Esophagus squamous epithelium (tissue), 4 donors: ENCODE measurements at regions not wholly inside any gene's neighbourhood (a gene's known extent, or its start where the extent isn't known, plus 50 kb on each side); places are given as distances from the start of the nearest gene placed in this dataset.

ENCODE experiments used
- CTCF ChIP-seq, 6 experiments: fragments of 450-650 bp in 4 of 6; fragments of 200-600 bp in 2 of 6; sonication (generic) in 2 of 6; IDR thresholded peaks; one replicate each; pipeline ENCODE4 v1.5.1; 2016 to 2019; ENCODE audit warnings: antibody characterized with exemption in 6 of 6, mild to moderate bottlenecking in 4 of 6, moderate library complexity in 4 of 6
- POLR2A ChIP-seq, 4 donors: fragments of 450-650 bp; IDR thresholded peaks; one replicate each; pipeline ENCODE4 v1.6.1; 2017; ENCODE audit warnings: antibody characterized with exemption in 4 of 4, mild to moderate bottlenecking in 4 of 4, moderate library complexity in 3 of 4

- TF ChIP-seq CTCF (IDR thresholded peaks at IDR 0.05): no peak
- TF ChIP-seq POLR2A (IDR thresholded peaks at IDR 0.05): no peak
Measured at GRCh38 chr5:6177926-6178325, 200.4 kb downstream of the MED10 start.
